SH-SY5Y (cell line): ENCODE measurements at regions not wholly inside any gene's neighbourhood (a gene's known extent, or its start where the extent isn't known, plus 50 kb on each side); places are given as distances from the start of the nearest gene placed in this dataset.

Source experiments
- GATA2 ChIP-seq: IDR thresholded peaks from 2 replicates; pipeline ENCODE4 v1.6.1; 2011; ENCODE audit warnings: mild to moderate bottlenecking, low read depth, low read length
- GATA3 ChIP-seq: IDR thresholded peaks from 2 replicates; pipeline ENCODE4 v1.6.1; 2011; ENCODE audit warnings: low read depth, mild to moderate bottlenecking, low read length, moderate library complexity

DNA sequence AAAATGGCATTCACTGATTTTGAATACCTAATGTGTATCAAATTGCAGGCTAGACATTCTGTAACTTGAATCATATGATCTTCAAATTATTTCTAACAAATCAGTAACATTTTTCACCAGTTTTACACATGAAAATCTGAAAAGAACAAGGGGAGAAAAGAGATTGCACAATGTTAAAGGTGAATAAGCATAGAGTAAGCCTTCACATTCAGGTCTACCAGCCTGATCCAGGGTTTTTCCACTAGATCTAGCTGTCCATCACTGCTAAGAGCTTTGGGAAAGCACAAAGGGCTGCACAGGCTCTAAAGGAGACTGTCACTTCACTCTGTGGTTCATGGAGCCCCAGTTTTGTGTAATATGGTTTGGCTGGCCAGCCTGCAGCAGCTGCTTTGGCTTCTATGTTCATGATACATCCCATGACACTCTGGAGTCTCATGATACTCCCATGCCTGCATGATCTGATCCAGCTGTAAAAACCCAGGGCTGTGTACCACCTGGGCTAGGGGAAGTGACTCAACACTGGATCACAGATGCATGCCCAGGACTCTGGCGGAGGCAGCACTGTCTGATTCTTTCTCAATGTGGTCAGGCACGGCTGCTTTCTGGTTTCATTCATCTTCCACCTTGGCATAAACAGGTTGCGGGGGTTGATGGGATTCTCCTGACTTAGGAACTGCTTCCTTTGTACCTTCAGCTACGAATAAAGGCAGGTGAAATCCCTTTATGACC lies 859.7 kb downstream of the GALC start:
- TF ChIP-seq GATA2 (no peak), GATA3 (no peak)
